Esophagus muscularis mucosa (tissue), 4 donors: ENCODE measurements at regions not wholly inside any gene's neighbourhood (a gene's known extent, or its start where the extent isn't known, plus 50 kb on each side); places are given as distances from the start of the nearest gene placed in this dataset.

Source experiments
- DNase-seq: peaks from one replicate; pipeline ENCODE4 v3.0.0-alpha.2; 2017; ENCODE audit errors: extremely low spot score
- H3K27ac ChIP-seq, 4 donors: fragments of 200-600 bp; sonication (generic); replicated peaks in 1 of 4; 1 replicate in 3 of 4; 2 replicates in 1 of 4; pipeline ENCODE4 v1.5.1; 2016 to 2019; ENCODE audit warnings: mild to moderate bottlenecking in 1 of 4
- H3K27me3 ChIP-seq, 4 donors: fragments of 200-600 bp; sonication (generic); one replicate each; pipeline versions ENCODE4 v1.5.1 to v1.6.0; 2016 to 2019
- H3K36me3 ChIP-seq, 4 donors: fragments of 200-600 bp; sonication (generic); one replicate each; pipeline ENCODE4 v1.5.1; 2016 to 2019
- H3K4me1 ChIP-seq, 4 donors: fragments of 200-600 bp; sonication (generic); one replicate each; pipeline ENCODE4 v1.5.1; 2016 to 2019
- H3K4me3 ChIP-seq, 4 donors: fragments of 200-600 bp; sonication (generic); 1 replicate in 2 of 4; 2 replicates in 2 of 4; pipeline ENCODE4 v1.5.1; 2016 to 2019; ENCODE audit warnings: mild to moderate bottlenecking in 4 of 4, moderate library complexity in 1 of 4
- H3K9me3 ChIP-seq, 4 donors: fragments of 200-600 bp; sonication (generic); 1 replicate in 3 of 4; 2 replicates in 1 of 4; pipeline ENCODE4 v1.5.1; 2016 to 2019
- EP300 ChIP-seq: sonication (generic); formaldehyde crosslinking; IDR thresholded peaks from one replicate; pipeline ENCODE4 v1.6.1; 2017; ENCODE audit warnings: antibody characterized with exemption
- POLR2A ChIP-seq: fragments of 450-650 bp; IDR thresholded peaks from one replicate; pipeline ENCODE4 v1.6.1; 2017; ENCODE audit warnings: antibody characterized with exemption, moderate library complexity, mild to moderate bottlenecking, low read depth
- POLR2AphosphoS5 ChIP-seq, 2 donors: sonication (generic); formaldehyde crosslinking; IDR thresholded peaks; one replicate each; pipeline ENCODE4 v1.6.1; 2017; ENCODE audit warnings: antibody characterized with exemption in 2 of 2
- WGBS: methylation state at CpG from one replicate; pipeline ENCODE4 v1.1.5; 2018; 5-methylcytosine and 5-hydroxymethylcytosine counted together
- intact Hi-C: fragments of 100-400 bp; cut with DNase I; formaldehyde crosslinking; loops from one replicate; pipeline ENCODE4 v1.15.1; 2023
- TF ChIP-seq, protein P1 (sequence below), 3 experiments: fragments of 200-600 bp in 2 of 3; fragments of 450-650 bp in 1 of 3; sonication (generic) in 2 of 3; IDR thresholded peaks; one replicate each; pipeline ENCODE4 v1.5.1; 2017 to 2019; ENCODE audit warnings: antibody characterized with exemption in 3 of 3, mild to moderate bottlenecking in 2 of 3, moderate library complexity in 1 of 3

DNA sequence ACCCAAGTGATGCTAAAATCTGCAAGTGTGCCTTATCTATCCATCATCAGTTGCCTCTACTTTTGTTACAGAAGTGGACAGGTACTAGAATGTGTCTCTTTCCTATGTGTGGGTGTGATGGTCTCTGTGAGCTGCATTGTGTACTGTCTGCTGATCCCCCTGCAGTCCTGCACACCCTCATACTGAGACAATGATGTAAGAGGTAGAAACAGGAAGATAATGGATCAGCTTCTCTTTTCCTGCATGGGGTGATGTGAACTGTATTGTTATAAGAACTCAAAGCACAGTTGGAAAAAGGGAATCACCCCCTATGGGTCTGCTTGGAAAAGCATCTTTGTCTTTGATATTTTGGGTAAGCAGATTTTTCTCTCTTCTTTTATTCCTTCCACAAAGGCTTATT lies 537.6 kb upstream of the CDH2 start:
- H3K36me3 ChIP-seq, result no peaks in the 10 kb centered on the region
- H3K27me3 ChIP-seq, result no peaks in the 10 kb centered on the region
- H3K9me3 ChIP-seq, result no peaks in the 10 kb centered on the region
- H3K4me1 ChIP-seq, result no peaks in the 10 kb centered on the region
- no peak overlapping the region for H3K27ac ChIP-seq
- no peak overlapping the region for H3K4me3 ChIP-seq
- DNase-seq, result no peak
- no peak for TF ChIP-seq POLR2A
- no peak for TF ChIP-seq EP300
- TF ChIP-seq POLR2AphosphoS5 (IDR thresholded peaks at IDR 0.05), result no peak
- TF ChIP-seq, protein P1, sequence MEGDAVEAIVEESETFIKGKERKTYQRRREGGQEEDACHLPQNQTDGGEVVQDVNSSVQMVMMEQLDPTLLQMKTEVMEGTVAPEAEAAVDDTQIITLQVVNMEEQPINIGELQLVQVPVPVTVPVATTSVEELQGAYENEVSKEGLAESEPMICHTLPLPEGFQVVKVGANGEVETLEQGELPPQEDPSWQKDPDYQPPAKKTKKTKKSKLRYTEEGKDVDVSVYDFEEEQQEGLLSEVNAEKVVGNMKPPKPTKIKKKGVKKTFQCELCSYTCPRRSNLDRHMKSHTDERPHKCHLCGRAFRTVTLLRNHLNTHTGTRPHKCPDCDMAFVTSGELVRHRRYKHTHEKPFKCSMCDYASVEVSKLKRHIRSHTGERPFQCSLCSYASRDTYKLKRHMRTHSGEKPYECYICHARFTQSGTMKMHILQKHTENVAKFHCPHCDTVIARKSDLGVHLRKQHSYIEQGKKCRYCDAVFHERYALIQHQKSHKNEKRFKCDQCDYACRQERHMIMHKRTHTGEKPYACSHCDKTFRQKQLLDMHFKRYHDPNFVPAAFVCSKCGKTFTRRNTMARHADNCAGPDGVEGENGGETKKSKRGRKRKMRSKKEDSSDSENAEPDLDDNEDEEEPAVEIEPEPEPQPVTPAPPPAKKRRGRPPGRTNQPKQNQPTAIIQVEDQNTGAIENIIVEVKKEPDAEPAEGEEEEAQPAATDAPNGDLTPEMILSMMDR (IDR thresholded peaks at IDR 0.05), result no peak
- intact Hi-C loops, result no loop called here

DNA sequence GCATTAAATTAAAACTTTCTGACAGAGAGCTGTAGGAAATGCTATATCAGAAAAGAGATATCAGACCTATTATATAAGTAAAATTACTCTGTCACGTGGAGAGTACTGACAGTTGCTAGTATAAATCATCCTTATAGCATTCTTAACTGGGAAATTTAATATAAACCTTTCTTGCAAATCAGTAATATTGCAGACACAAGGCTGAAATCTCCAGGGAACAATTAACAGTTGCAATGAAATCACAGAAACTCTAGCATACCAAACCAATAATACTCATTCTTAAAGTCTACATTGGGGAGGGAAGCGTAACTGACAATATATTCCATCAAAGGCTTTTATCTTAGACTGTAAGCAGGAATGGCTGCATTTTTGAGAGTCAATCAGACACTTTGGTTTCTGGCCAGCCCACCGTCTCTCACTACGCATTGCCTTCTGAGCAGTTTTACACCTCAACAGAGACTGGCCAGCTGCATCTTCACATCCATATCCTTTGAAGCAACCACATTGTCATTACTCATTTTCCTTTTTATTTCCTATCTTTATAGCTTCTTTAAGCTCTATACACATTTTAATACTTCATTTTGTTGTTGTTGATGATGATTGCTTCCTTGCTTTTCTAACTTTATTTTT lies 536.0 kb upstream of the CDH2 start:
- no peak overlapping the region for H3K4me3 ChIP-seq
- no peak for TF ChIP-seq EP300
- 83% methylated on average over 4 of the region's 4 CpGs for WGBS
- no peak for DNase-seq
- intact Hi-C loops, result no loop called here
- no peak overlapping the region for H3K27ac ChIP-seq
- H3K27me3 ChIP-seq, result no peaks in the 10 kb centered on the region
- no peaks in the 10 kb centered on the region for H3K9me3 ChIP-seq
- H3K4me1 ChIP-seq, result no peaks in the 10 kb centered on the region
- no peaks in the 10 kb centered on the region for H3K36me3 ChIP-seq

DNA sequence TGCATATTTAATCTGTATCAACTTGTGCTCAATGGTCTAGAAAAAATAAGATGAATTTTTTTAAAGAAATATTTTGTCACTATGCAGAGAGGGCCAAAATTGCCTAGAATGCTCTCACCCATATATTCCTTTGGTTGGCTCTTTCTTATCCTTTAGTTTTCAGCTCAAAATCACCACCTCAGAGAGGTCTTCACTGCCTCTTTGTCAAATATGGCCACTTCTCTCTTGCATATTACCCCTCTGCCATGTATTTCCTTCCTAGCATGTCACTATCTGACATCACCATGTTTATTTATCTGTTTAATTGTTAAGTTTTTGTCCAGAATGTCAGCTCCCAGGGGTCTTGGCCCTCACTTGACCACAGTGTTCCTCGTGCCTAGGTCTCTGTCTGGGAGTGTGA lies 535.2 kb upstream of the CDH2 start:
- WGBS, result 77% methylated on average over 1 of the region's 1 CpG
- Histone ChIP-seq H3K27me3 (no peaks in the 10 kb centered on the region), H3K36me3 (no peaks in the 10 kb centered on the region), H3K27ac (no peak overlapping the region), H3K4me3 (no peak overlapping the region), H3K4me1 (no peaks in the 10 kb centered on the region), H3K9me3 (no peaks in the 10 kb centered on the region)
- no peak for DNase-seq
- intact Hi-C loops, result no loop called here
- TF ChIP-seq, protein P1 (IDR thresholded peaks at IDR 0.05), result no peak
- no peak for TF ChIP-seq POLR2AphosphoS5 (IDR thresholded peaks at IDR 0.05)

DNA sequence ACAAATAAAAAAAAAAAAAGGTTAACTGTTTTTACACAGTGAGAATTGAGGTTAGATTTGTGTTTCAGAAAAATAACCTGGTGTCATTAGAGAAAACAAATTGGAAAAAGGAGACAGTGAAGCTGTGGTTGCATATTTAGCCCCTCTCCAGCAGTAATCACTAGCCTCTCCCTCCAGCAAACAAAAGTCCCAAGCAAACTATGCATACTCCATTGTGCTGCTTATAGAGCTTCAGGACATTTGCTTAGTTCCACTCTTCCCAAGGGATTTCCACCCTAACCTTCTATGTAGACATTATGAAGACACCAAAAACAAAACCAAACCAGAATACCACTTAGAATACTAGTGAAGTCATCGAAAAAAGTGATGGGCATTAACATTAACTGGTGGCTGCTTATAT lies 534.2 kb upstream of the CDH2 start:
- no peaks in the 10 kb centered on the region for H3K36me3 ChIP-seq
- 88% methylated on average over 1 of the region's 1 CpG for WGBS
- DNase-seq, result no peak
- no peaks in the 10 kb centered on the region for H3K4me1 ChIP-seq
- no peak overlapping the region for H3K4me3 ChIP-seq
- no peaks in the 10 kb centered on the region for H3K27me3 ChIP-seq
- no peak overlapping the region for H3K27ac ChIP-seq
- no peaks in the 10 kb centered on the region for H3K9me3 ChIP-seq
- TF ChIP-seq EP300, result no peak
- TF ChIP-seq, protein P1 (IDR thresholded peaks at IDR 0.05), result no peak
- TF ChIP-seq POLR2AphosphoS5 (IDR thresholded peaks at IDR 0.05), result no peak
- no peak for TF ChIP-seq POLR2A
- intact Hi-C loops, result no loop called here

DNA sequence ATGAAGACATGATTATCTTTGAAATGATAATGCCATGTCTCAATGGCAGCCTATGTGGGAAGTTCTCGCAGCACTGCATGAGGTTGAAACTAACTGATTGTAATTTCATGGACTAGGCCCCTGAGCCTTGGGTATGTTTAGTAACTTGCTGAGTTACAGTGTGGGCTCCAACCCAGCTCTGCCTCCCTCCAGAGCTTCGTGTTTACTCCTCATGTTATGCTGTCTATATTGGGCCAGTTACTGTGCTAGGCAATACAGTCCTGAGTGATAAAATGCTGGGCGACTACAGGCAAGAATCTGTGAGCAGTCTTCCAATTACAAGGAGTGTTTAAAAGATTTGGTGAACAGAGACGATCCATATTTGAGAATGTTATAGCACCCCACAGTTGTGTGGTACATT lies 530.1 kb upstream of the CDH2 start:
- DNase-seq, result no peak
- no peaks in the 10 kb centered on the region for H3K27me3 ChIP-seq
- H3K4me1 ChIP-seq, result no peaks in the 10 kb centered on the region
- H3K9me3 ChIP-seq, result no peaks in the 10 kb centered on the region
- no peak overlapping the region for H3K27ac ChIP-seq
- H3K36me3 ChIP-seq, result no peaks in the 10 kb centered on the region
- 93% methylated on average over 3 of the region's 4 CpGs for WGBS
- TF ChIP-seq EP300, result no peak
- TF ChIP-seq POLR2AphosphoS5 (IDR thresholded peaks at IDR 0.05), result no peak
- no peak for TF ChIP-seq POLR2A
- TF ChIP-seq, protein P1 (IDR thresholded peaks at IDR 0.05), result no peak
- no peak overlapping the region for H3K4me3 ChIP-seq
- intact Hi-C loops, result no loop called here
